SK-N-MC (cell line): ENCODE measurements at regions not wholly inside any gene's neighbourhood (a gene's known extent, or its start where the extent isn't known, plus 50 kb on each side); places are given as distances from the start of the nearest gene placed in this dataset.

ENCODE experiments used
- DNase-seq: peaks from one replicate; pipeline ENCODE4 v3.0.0-alpha.2; 2011; ENCODE audit warnings: low read depth, low spot score
- H3K27ac ChIP-seq: fragments of 200-600 bp; sonication (generic); 2 replicates; pipeline ENCODE4 v1.5.1; 2016; ENCODE audit warnings: mixed run types
- H3K36me3 ChIP-seq: fragments of 200-600 bp; sonication (generic); 2 replicates; pipeline ENCODE4 v1.6.1; 2017; ENCODE audit warnings: antibody characterized with exemption, low read length, mixed read lengths; ENCODE audit not compliant: insufficient read depth
- H3K4me3 ChIP-seq: fragments of 200-600 bp; sonication (generic); 2 replicates; pipeline ENCODE4 v1.5.1; 2016
- H3K9ac ChIP-seq: fragments of 200-600 bp; sonication (generic); 2 replicates; pipeline ENCODE4 v1.8.0; 2017; ENCODE audit warnings: mixed run types, mixed read lengths; ENCODE audit not compliant: insufficient read length
- H3K9me3 ChIP-seq: fragments of 200-600 bp; sonication (generic); 2 replicates; pipeline ENCODE4 v1.6.1; 2017; ENCODE audit warnings: low read depth, mild to moderate bottlenecking, antibody characterized with exemption, low read length, moderate library complexity, mixed read lengths
- EZH2 ChIP-seq: fragments of 200-600 bp; sonication (generic); IDR thresholded peaks from one replicate; pipeline ENCODE4 v1.6.1; 2017; ENCODE audit warnings: antibody characterized with exemption
- FOXP2 ChIP-seq: optimal IDR thresholded peaks from 2 replicates; pipeline ENCODE3; 2011; ENCODE audit warnings: mild to moderate bottlenecking, moderate library complexity; ENCODE audit not compliant: insufficient read depth; ENCODE audit errors: extremely low read length, control extremely low read depth
- POLR2AphosphoS5 ChIP-seq: IDR thresholded peaks from 2 replicates; pipeline ENCODE4 v1.6.1; 2012; ENCODE audit warnings: mild to moderate bottlenecking, low read depth, low read length, borderline replicate concordance

DNA sequence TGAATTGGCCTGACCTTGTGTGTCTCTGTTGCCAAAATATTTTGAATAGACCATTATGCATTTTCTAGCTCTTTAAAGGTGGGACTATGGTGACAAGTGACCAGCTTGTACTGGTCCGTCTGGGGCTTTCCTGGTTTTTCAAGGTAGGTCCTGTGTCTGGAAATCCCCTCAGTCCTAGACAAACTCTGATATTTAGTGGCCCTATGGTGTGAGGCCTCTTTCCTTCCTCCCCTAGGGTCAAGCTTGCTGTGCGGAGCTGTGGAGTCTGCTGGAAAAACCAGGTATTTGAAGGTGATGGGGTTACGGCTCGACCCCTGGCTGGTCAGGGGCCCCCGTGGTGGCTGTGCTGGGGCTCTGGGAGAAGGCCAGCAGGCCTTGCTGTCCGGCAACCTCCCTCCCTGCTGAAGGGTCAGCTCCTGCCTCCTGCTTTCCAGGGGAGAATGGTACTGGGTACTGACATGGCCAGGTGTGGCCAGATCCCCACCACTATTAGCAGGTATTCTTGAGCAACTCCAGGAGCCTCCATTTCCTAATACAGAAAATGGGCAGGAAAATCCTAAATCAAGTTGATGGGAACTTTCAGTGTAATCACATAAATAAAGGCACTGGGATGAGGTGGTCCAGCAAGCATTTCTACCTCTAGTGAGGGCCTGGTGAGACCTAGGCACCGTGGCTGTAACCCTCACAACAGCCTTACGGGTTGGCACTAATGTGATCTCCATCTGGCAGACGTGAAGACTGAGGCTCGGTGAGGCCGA, 86.2 kb upstream of the HS6ST1 start:
- Histone ChIP-seq H3K4me3 (no peak overlapping the region), H3K9ac (no peak overlapping the region), H3K36me3 (no peaks in the 10 kb centered on the region), H3K9me3 (no peaks in the 10 kb centered on the region), H3K27ac (no peak overlapping the region)
- TF ChIP-seq FOXP2 (no peak), POLR2AphosphoS5 (no peak), EZH2 (no peak)
- DNase-seq, result no peak

DNA sequence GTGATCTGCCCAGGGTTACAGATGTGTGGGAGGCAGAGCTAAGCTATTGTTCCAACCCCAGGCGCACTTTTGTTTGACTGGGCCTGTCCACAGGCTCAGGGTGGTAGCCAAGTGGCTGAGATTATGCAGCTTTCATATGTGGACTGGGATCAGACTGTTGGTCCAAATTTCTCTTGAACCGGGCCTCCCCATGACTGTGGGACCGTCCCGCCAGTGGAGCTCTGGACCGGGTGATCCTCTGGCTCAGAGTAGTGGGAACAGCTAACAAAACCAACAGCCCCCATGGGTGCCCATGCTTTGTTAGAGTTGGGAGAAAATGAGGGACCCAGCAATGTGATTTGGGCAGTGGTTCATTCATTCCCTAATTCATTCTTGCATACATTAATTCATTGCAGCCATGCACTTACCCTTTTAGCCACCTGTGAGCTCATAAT, 86.8 kb upstream of the HS6ST1 start:
- no peak overlapping the region for H3K27ac ChIP-seq
- no peak overlapping the region for H3K9ac ChIP-seq
- no peaks in the 10 kb centered on the region for H3K36me3 ChIP-seq
- no peaks in the 10 kb centered on the region for H3K9me3 ChIP-seq
- H3K4me3 ChIP-seq, result no peak overlapping the region
- DNase-seq, result no peak
- no peak for TF ChIP-seq FOXP2
- TF ChIP-seq EZH2, result no peak
- TF ChIP-seq POLR2AphosphoS5, result no peak

DNA sequence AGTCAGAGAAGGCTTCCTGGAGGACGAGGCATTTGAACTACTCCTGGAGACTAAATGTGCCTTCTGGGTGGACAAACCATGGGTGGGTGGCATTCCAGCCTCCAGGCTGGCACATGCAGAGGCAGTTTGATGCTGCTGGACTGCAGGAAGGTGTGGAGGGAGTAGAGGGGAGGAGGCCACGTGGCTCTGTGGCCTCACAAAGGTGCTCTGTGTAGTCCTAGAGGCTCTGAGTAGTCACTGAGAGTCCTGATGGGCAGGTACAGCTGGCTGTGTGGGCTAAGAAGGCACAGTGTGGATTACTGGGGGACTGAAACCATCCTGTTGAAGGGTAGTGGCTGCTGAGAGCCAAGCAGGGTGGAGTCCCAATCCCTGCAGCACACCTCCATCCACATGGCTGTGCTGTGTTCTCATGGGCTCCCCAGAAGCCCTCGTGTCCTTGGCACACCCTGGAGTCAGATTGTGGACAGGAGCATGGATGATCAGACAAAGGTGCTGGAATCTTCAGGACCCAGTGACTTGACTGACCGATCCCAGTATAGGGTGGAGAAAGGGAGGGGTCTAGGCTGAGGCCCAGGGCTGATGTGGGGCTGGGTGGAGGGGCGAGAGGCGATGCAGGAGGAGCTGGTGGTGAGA, 87.4 kb upstream of the HS6ST1 start:
- H3K9ac ChIP-seq, result peak overlapping the region; percentile 45
- H3K9me3 ChIP-seq, result no peaks in the 10 kb centered on the region
- no peak for TF ChIP-seq EZH2
- TF ChIP-seq FOXP2, result no peak
- no peak for TF ChIP-seq POLR2AphosphoS5
- no peaks in the 10 kb centered on the region for H3K36me3 ChIP-seq
- H3K4me3 ChIP-seq, result peak overlapping the region; percentile 26; the same call in 1 of the 2 replicates
- DNase-seq, result no peak
- peak overlapping the region; percentile 54; the same call in 1 of the 2 replicates for H3K27ac ChIP-seq

DNA sequence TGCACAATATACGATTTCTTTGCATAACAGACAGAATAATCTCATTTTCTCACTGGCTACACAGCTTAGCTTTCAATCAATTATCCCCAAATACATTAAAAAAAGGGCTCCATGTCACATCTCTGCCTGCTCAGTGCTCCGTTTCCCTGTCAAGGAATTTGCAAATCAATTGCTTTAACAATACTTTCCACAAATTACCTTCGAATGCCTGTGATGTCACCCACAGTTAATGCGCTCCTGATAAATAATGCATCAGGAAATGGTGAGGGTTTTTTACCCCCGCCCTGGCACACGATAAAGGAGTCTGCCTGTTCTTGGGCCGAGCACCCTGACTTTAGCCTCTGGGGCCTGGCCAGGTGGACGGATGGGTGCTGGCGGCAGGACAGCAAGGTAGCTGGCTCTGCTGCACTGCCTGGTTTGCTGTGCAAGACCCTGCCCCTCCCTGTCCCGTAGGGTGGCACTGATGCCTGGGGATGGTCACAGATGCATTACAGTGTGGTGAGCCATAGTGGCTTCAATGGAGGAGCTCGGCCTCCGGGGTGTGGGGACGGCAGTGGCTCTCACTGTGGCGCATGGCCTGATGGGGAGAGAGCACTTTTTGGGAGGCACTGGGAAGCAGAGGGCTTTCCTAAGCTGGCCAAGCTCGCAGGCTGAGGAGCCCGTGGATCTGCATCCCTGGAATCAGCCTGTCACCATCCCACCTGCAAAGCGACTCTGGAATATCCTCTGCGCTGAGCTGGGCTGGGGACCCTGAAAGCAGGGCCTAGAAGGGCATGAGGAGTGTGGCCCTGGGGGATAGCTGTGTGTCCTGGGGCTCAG, 88.3 kb upstream of the HS6ST1 start:
- TF ChIP-seq EZH2, result no peak
- TF ChIP-seq FOXP2, result no peak
- TF ChIP-seq POLR2AphosphoS5, result no peak
- peak; percentile 42 for DNase-seq
- H3K27ac ChIP-seq, result peak overlapping the region; percentile 54; the same call in 1 of the 2 replicates
- H3K9me3 ChIP-seq, result no peaks in the 10 kb centered on the region
- H3K36me3 ChIP-seq, result no peaks in the 10 kb centered on the region
- H3K9ac ChIP-seq, result peak overlapping the region; percentile 45
- H3K4me3 ChIP-seq, result peak overlapping the region; percentile 26

DNA sequence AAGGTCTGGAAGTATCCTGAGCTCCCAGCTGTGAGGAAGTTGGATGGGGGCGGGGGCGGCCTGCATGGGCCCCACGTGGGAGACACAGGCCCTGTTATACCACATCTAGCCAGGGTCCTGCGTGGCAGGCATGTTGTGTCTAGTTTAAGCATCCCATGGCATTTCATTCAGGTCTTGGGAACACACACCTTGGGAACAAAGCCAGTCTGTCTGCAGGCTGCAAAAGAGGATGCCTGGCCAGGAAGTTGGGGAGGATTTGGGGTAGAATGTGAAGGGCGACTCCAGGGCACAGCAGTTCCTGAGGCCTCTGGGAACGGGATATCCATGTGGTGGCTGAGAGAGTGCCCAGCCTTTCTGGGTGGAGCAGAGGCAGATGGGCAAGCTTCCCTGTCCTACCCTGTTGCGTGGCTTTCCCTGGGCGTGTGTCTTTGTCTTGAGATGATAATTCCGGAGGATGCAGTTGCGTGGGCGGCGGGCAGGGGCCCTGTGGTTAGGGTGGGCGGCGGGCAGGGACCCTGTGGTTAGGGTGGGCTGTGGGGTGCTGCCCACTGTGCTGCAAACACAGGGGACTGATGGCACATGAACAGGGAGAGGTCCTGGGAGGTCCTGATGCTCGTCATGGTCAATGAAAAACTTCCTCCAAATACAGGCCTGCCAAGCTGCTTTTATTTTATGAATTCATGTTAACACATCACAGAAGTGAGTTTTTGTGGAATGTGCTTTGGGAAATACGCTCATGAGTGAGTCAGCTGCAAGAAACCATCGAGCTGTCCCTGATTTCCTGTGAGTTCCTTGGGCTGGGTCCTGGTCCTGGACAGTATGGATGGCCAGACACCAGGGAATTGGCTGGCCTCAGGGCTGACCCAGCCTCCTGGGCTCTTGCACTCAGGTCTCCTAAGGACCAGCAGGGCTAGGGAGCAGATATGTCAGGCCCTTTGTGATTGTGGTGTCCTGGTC, 90.0 kb upstream of the HS6ST1 start:
- Histone ChIP-seq H3K27ac (no peak overlapping the region), H3K9ac (no peak overlapping the region), H3K36me3 (no peaks in the 10 kb centered on the region), H3K4me3 (no peak overlapping the region), H3K9me3 (no peaks in the 10 kb centered on the region)
- DNase-seq, result no peak
- TF ChIP-seq EZH2, result no peak
- TF ChIP-seq POLR2AphosphoS5, result no peak
- TF ChIP-seq FOXP2, result no peak

DNA sequence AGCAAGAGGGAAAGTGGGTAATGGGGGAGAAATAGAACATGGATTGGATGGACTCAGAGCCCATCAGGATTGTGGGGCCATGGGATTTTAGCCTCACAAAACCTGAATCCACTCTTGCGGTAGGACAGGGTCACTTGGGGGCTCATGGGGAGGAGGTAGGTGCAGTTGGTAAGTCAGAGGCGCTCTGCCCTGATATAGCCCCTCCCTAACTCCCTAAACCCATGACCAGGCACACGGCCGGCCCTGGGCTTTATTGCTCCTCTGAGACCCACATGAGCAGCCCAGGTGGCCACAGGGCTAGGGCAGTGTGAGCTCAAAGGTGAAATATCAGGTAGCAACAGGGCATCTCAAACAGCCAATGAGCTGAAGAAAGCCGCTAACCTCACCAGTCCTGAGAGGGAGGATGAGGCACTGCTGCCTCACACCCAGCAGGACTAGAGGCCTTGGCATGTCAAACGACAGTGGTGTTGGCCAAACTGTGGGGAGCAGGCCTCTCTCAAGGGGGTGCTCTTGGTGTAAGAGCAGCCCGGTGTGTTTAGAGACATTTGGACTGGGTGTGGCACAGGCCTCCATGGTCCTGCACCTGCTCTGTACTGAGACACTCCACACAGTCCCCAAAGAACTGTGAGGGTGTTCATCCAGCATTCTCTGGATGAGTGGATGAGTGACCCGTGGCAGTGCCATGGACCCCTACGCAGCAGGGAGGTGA, 90.8 kb upstream of the HS6ST1 start:
- no peak overlapping the region for H3K27ac ChIP-seq
- H3K9me3 ChIP-seq, result no peaks in the 10 kb centered on the region
- H3K9ac ChIP-seq, result no peak overlapping the region
- no peaks in the 10 kb centered on the region for H3K36me3 ChIP-seq
- H3K4me3 ChIP-seq, result no peak overlapping the region
- no peak for DNase-seq
- no peak for TF ChIP-seq POLR2AphosphoS5
- TF ChIP-seq EZH2, result no peak
- no peak for TF ChIP-seq FOXP2

DNA sequence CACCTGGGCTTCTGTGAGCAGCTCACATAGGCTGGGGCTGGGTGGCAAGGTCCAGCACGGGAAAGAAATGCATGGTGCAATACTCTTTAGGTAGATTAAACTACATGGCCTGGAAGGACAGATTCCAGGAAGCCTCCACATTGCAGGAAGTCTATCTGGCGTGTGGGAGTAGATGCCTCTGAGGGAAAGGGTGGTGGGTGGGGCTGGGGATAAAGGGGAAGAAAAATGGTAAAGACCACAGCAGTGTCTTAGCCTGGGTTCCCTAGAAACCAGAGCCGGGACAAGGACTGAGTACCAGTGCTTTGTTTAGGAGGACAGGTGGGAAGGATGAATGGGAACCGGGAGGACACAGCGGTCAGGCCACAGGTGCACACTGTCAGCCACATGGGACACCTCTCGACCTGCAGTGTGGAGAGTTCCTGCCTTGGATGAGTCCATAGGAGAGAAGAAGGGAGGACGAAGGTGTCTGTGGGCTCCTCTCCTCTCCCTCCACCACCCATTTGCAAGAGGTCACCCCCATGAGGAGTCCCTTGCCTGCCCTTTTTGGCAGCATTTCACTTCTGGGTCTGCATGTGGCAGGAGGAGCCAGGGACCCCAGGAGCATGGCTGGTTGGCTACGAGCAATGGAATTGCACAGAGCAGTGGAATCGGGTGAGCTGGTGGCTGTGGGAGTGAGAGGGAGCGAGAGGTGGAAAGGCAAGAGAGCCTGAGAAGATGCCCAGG, 91.5 kb upstream of the HS6ST1 start:
- no peaks in the 10 kb centered on the region for H3K9me3 ChIP-seq
- no peaks in the 10 kb centered on the region for H3K36me3 ChIP-seq
- H3K9ac ChIP-seq, result no peak overlapping the region
- TF ChIP-seq POLR2AphosphoS5 (no peak), EZH2 (no peak), FOXP2 (no peak)
- no peak for DNase-seq
- no peak overlapping the region for H3K4me3 ChIP-seq
- no peak overlapping the region for H3K27ac ChIP-seq
